GM12874 (cell line): ENCODE measurements at regions not wholly inside any gene's neighbourhood (a gene's known extent, or its start where the extent isn't known, plus 50 kb on each side); places are given as distances from the start of the nearest gene placed in this dataset.

Source experiments
- CTCF ChIP-seq: IDR thresholded peaks from 2 replicates; pipeline ENCODE4 v1.5.1; 2011; ENCODE audit warnings: low read depth, mild to moderate bottlenecking, control low read depth, low read length, moderate library complexity; ENCODE audit not compliant: insufficient read depth

GRCh38 chr7:88363249-88363648, 56.6 kb upstream of the STEAP4 start:
- TF ChIP-seq CTCF = no peak

- no peak for TF ChIP-seq CTCF
These were observed 54.7 kb upstream of the STEAP4 start for GRCh38 chr7:88361357-88361756.

- TF ChIP-seq CTCF = no peak
These were observed 52.2 kb upstream of the STEAP4 start for GRCh38 chr7:88358881-88359280.

GRCh38 chr7:88358526-88358838, 51.8 kb upstream of the STEAP4 start:
- no peak for TF ChIP-seq CTCF

- peak; percentile 51 for TF ChIP-seq CTCF
These were observed 51.3 kb upstream of the STEAP4 start for GRCh38 chr7:88357781-88358525.

- TF ChIP-seq CTCF = 0 out of 2 replicates have a peak, but pooled peaks have one; percentile 11
These were observed 50.6 kb upstream of the STEAP4 start for GRCh38 chr7:88357294-88357693.
